ENCODE measurements at regions not wholly inside any gene's neighbourhood (a gene's known extent, or its start where the extent isn't known, plus 50 kb on each side); places are given as distances from the start of the nearest gene placed in this dataset.
"Not testable (repeated sequence)": the region's sequence is repeated elsewhere in the genome, so short reads cannot be mapped to it uniquely, and the experiment has no call there.

- peak; percentile 24 to 56 for DNase-seq (ENCODE audit: low read depth in 2 of 2)
These were observed 762.9 kb downstream of the C12orf50 start for GRCh38 chr12:87266305-87266704.

- DNase-seq (ENCODE audit: low read depth in 2 of 2): peak; percentile 9 to 12
These were observed 769.8 kb downstream of the C12orf50 start for GRCh38 chr12:87259391-87259790.

- DNase-seq (ENCODE audit: low read depth in 2 of 2): no peak
These were observed 774.7 kb downstream of the C12orf50 start for GRCh38 chr12:87254381-87255030.

- DNase-seq (ENCODE audit: low read depth in 2 of 2): peak in 1 of 2 donors; percentile 13
These were observed 776.0 kb downstream of the C12orf50 start for GRCh38 chr12:87253157-87253556.

- DNase-seq (ENCODE audit: low read depth in 2 of 2): no peak
These were observed 782.5 kb downstream of the C12orf50 start for GRCh38 chr12:87246726-87247125.

DNA sequence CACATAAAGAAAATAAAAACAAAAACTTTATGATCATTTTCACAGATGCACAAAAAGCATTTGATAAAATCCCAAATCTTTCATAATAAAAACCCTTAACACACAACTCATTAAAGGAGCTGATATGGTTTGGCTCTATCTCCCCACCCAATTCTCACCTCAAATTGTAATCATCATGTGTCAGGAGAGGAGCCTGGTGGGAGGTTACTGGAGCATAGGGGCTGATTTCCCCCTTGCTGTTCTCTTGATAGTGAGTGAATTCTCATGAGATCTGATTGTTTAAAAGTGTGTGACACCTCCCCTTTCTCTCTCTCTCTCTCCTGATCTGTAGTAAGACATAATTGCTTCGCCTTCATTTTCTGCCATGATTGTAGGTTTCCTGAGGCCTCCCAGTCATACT is 790.7 kb downstream of the C12orf50 start:
- DNase-seq (ENCODE audit: low read depth in 2 of 2): no peak

GRCh38 chr12:87234898-87235297 is 794.3 kb downstream of the C12orf50 start:
- DNase-seq (ENCODE audit: low read depth in 2 of 2): no peak

DNA sequence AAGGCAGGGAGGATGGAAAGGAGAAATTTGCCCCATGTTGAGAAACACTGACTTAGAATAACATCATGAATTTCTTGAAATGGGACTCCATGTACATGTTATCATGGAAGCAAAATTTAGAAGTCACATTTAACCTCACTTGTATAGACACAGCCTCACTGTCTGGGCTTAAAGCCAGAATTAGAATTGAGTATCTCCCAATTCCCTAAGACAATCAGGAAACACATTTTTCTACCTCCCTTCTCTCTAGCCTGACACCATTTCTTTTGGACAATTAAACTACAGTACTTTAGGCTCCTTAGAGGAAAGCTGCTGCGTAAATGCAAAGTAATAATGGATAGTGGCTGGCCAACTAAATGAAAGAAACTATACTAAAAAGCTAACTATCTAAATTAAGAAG is 795.5 kb downstream of the C12orf50 start:
- no peak for DNase-seq (ENCODE audit: low read depth in 2 of 2)

- no peak for DNase-seq (ENCODE audit: low read depth in 2 of 2)
These were observed 797.4 kb downstream of the C12orf50 start for GRCh38 chr12:87231818-87232217.

GRCh38 chr12:87230441-87230840 is 798.8 kb downstream of the C12orf50 start:
- no peak for DNase-seq (ENCODE audit: low read depth in 2 of 2)

DNA sequence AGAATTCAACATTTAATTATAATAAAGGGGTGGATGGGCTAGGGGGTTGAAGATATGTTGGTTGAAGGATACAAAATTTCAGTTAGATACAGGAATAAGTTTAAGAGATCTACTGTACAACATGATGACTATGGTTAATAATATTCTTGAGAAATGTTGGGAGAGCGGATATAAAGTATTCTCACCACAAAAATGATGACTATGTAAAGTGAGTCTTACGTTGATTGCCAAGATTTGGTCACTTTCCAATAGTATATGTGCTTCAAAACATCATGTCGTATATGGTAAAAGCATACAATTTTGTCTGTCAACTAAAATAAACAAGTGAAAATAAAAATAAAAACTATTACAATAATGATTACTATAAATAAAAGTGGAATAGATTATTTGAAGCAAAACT is 802.0 kb downstream of the C12orf50 start:
- no peak for DNase-seq (ENCODE audit: low read depth in 2 of 2)

- DNase-seq (ENCODE audit: low read depth in 2 of 2): no peak
These were observed 811.7 kb downstream of the C12orf50 start for GRCh38 chr12:87217491-87217890.

DNA sequence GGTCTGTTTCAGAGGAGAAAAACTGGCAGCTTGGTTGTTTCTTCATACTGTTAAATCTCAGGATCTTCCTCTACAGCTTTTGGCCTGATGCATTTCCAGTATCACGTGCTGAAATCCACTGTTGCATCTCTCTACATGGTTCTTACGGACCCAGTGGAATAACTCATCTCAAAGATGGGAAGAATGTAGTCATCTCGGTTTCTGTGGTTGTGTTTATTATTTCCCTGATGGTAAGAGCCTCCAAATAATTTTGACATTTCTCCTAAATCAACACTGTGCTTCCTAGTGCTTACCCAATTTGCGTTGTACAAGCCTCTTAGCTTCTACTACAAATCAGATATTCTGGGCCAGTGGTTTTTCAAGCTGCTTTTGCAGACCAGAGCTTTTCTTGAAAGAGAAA is 812.8 kb downstream of the C12orf50 start:
- DNase-seq (ENCODE audit: low read depth in 2 of 2): no peak

GRCh38 chr12:87202189-87202588 is 827.0 kb downstream of the C12orf50 start:
- no peak for DNase-seq (ENCODE audit: low read depth in 2 of 2)

- no peak for DNase-seq (ENCODE audit: low read depth in 2 of 2)
These were observed 827.6 kb downstream of the C12orf50 start for GRCh38 chr12:87201598-87201997.

- no peak for DNase-seq (ENCODE audit: low read depth in 2 of 2)
These were observed 828.8 kb downstream of the C12orf50 start for GRCh38 chr12:87200289-87200979.

GRCh38 chr12:87198181-87198580 is 831.0 kb downstream of the C12orf50 start:
- DNase-seq (ENCODE audit: low read depth in 2 of 2): no peak

DNA sequence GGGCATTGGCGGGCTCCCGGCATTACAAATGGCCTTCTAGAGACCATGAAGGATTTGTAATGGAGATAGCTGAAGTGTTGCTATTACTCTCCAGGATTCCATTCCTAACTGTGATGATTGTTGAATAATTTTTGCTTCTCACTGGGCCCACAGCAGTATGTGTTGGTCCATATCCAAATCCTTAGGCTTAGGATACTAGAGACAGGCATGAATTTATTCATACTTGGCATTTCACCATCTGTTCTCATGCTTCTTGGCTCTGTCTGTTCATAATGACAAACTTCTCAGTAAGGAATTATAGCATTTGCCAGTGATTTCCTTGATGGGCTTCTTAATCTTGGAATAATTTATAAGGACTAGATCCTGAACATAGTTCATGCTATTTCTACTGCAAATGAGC is 832.9 kb downstream of the C12orf50 start:
- DNase-seq (ENCODE audit: low read depth in 2 of 2): no peak

GRCh38 chr12:87194389-87194788 is 834.8 kb downstream of the C12orf50 start:
- DNase-seq (ENCODE audit: low read depth in 2 of 2): not testable (repeated sequence)

- DNase-seq (ENCODE audit: low read depth in 2 of 2): no peak
These were observed 843.8 kb downstream of the C12orf50 start for GRCh38 chr12:87185367-87185766.

GRCh38 chr12:87182696-87183233 is 846.4 kb downstream of the C12orf50 start:
- no peak for DNase-seq (ENCODE audit: low read depth in 2 of 2)

DNA sequence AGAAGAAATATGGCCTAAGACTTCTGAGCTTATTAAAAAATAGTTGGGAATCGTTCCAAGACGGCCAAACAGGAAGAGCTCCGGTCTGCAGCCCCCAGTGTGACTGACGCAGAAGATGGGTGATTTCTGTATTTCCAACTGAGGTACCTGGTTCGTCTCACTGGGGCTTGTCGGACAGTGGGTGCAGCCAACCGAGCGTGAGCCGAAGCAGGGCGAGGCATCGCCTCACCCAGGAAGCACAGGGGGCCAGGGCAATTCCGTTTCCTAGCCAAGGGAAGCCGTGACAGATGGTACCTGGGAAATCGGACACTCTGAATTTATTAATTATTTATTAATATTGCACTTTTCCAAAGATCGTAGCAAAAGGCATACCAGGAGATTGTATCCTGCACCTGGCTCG is 857.8 kb downstream of the C12orf50 start:
- no peak for DNase-seq (ENCODE audit: low read depth in 2 of 2)

- no peak for DNase-seq (ENCODE audit: low read depth in 2 of 2)
These were observed 860.2 kb downstream of the C12orf50 start for GRCh38 chr12:87169010-87169409.
